Brain microvascular endothelial cell (primary cell): ENCODE measurements at regions not wholly inside any gene's neighbourhood (a gene's known extent, or its start where the extent isn't known, plus 50 kb on each side); places are given as distances from the start of the nearest gene placed in this dataset.

Experiments used
- DNase-seq: peaks from one replicate; pipeline ENCODE4 v3.0.0-alpha.2; 2020
- H3K27ac ChIP-seq: fragments of 250-450 bp; sonication (Bioruptor Pico); 2 replicates; pipeline ENCODE4 v1.5.1; 2020; ENCODE audit warnings: mild to moderate bottlenecking, moderate library complexity
- H3K27me3 ChIP-seq: fragments of 250-450 bp; sonication (Bioruptor Pico); replicated peaks from 2 replicates; pipeline ENCODE4 v1.5.1; 2020; ENCODE audit warnings: mild to moderate bottlenecking
- H3K36me3 ChIP-seq: fragments of 250-450 bp; sonication (Bioruptor Pico); replicated peaks from 2 replicates; pipeline ENCODE4 v1.5.1; 2020; ENCODE audit warnings: mild to moderate bottlenecking
- H3K4me3 ChIP-seq: 2 replicates; pipeline ENCODE4 v1.5.1; 2011; ENCODE audit warnings: low read depth, mild to moderate bottlenecking, control low read depth, low read length, moderate library complexity
- in situ Hi-C: cut with HindIII; loops from 2 replicates; pipeline ENCODE4 v1.10.0; 2017; ENCODE audit warnings: low sequenced_read_pairs, low pct_ligation_motif_present
- TF ChIP-seq, protein P1 (sequence below): IDR thresholded peaks from 2 replicates; pipeline ENCODE4 v1.5.1; 2011; ENCODE audit warnings: low read depth, mild to moderate bottlenecking, moderate library complexity, low read length, control low read depth, inconsistent platforms; ENCODE audit errors: missing control alignments

GRCh38 chr17:77489239-77489892 lies 348.6 kb downstream of the SEC14L1 start:
- H3K27ac ChIP-seq = no peak overlapping the region
- in situ Hi-C loops = no loop called here
- H3K27me3 ChIP-seq = no peaks in the 10 kb centered on the region
- peaks cover 66% of the 10 kb centered on the region for H3K36me3 ChIP-seq
- DNase-seq = no peak
- TF ChIP-seq, protein P1, sequence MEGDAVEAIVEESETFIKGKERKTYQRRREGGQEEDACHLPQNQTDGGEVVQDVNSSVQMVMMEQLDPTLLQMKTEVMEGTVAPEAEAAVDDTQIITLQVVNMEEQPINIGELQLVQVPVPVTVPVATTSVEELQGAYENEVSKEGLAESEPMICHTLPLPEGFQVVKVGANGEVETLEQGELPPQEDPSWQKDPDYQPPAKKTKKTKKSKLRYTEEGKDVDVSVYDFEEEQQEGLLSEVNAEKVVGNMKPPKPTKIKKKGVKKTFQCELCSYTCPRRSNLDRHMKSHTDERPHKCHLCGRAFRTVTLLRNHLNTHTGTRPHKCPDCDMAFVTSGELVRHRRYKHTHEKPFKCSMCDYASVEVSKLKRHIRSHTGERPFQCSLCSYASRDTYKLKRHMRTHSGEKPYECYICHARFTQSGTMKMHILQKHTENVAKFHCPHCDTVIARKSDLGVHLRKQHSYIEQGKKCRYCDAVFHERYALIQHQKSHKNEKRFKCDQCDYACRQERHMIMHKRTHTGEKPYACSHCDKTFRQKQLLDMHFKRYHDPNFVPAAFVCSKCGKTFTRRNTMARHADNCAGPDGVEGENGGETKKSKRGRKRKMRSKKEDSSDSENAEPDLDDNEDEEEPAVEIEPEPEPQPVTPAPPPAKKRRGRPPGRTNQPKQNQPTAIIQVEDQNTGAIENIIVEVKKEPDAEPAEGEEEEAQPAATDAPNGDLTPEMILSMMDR = no peak
- no peak overlapping the region for H3K4me3 ChIP-seq

DNA sequence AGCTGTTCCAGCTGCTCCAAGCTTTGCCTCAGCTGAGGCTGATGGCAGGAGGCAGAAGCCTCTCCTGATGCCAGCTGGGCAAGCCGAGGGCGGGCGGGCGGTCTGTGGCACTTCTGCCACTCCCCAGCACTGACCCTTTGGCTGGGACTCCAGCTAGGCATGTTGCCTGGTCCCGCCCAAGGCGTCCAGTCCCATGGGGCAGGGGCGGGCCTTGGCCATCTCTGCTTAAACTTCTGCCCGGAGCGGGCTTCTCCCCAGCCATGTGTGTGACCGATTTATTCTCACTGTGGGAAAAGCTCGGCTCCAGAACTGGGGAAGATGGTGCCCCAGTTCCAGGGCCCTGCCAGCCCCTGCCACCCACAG lies 349.1 kb downstream of the SEC14L1 start:
- in situ Hi-C loops = no loop called here
- Histone ChIP-seq H3K4me3 (no peak overlapping the region), H3K27me3 (no peaks in the 10 kb centered on the region), H3K36me3 (peaks cover 71% of the 10 kb centered on the region), H3K27ac (no peak overlapping the region)
- no peak for DNase-seq
- TF ChIP-seq, protein P1 = no peak

DNA sequence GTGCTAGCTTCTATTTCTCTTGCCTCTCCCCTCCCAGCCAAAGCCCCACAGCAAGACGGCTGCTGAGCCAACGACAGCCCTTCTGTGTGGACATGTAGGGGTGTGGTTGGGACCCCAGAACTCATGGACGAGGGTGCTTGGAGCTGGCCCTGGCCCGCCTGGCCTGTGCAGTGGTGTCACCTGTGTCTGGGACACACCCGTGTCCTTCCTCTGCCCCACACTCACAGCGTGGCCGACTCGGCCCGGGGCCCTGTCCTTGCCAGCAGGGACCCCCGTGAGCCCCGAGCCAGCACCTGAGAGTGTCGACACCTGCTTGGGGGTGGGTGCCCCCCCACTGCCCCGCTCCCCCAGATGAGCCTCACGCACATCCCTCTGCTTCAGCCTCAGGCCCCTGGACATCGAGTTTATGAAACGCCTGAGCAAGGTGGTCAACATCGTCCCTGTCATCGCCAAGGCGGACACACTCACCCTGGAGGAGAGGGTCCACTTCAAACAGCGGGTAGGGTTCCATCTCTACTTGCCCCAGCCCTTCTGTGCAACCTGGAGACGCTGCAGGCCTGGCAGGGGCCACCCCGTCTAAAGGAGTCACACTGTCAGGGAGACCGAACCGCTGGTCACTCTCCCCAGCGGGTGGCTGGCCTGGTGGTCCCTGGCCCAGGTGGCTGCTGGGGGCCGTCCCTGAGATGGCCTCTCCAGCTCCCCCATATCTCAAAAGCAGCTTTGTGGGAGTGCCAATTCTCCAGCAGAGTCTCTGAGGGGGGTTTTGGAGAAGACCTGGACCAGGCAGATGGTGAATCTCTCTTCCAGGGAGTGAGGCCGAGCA lies 349.8 kb downstream of the SEC14L1 start:
- Histone ChIP-seq H3K27me3 (no peaks in the 10 kb centered on the region), H3K4me3 (no peak overlapping the region), H3K27ac (no peak overlapping the region), H3K36me3 (peaks cover 75% of the 10 kb centered on the region)
- TF ChIP-seq, protein P1 = no peak
- in situ Hi-C loops = no loop called here
- no peak for DNase-seq

GRCh38 chr17:77491921-77492445 lies 351.2 kb downstream of the SEC14L1 start:
- DNase-seq = no peak
- in situ Hi-C loops = no loop called here
- TF ChIP-seq, protein P1 = no peak
- Histone ChIP-seq H3K36me3 (peaks cover 79% of the 10 kb centered on the region), H3K4me3 (no peak overlapping the region), H3K27me3 (no peaks in the 10 kb centered on the region), H3K27ac (no peak overlapping the region)

DNA sequence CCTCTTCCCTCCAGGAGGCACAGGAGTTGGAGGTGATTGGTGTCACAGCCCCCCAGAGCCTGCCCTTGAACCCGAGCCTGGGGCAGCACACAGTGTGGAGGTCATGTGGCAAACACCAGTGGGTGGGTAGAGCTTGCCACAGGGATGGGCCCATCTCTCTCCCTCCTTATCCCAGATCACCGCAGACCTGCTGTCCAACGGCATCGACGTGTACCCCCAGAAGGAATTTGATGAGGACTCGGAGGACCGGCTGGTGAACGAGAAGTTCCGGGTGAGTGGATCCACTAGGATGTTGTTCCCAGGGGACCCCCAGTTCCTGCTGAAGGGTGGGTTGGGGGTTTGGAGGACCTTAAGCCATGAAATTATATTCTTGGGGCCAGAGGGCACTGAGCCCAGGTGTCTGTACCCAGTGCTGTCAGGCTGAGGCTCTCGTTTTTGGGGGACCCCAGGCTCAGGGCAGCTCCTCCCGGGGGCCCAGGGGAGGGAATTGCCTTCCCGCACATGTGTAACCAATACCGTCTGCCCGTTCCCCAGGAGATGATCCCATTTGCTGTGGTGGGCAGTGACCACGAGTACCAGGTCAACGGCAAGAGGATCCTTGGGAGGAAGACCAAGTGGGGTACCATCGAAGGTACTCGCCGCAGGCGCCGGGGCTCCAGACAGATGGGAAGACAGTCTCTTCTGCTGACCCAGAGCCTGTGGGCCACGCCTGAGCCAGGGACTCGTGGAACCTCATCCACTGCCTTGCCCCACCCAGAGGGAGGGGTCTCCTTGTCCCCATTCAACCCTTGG lies 351.9 kb downstream of the SEC14L1 start:
- Histone ChIP-seq H3K27me3 (no peaks in the 10 kb centered on the region), H3K27ac (no peak overlapping the region), H3K36me3 (peaks cover 82% of the 10 kb centered on the region), H3K4me3 (no peak overlapping the region)
- in situ Hi-C loops = no loop called here
- TF ChIP-seq, protein P1 = no peak
- DNase-seq = no peak
